HG03175 (cell line): ENCODE measurements at regions not wholly inside any gene's neighbourhood (a gene's known extent, or its start where the extent isn't known, plus 50 kb on each side); places are given as distances from the start of the nearest gene placed in this dataset.
A peak's percentile ranks its signal among the peaks of the same experiment; 100 is the strongest.

Experiments
- ATAC-seq: cut with Tn5 transposase; IDR thresholded peaks from one replicate; pipeline ENCODE4 v1.9.1; 2021; ENCODE audit warnings: mild to moderate bottlenecking, moderate library complexity; ENCODE audit not compliant: unreplicated experiment

GRCh38 chr6:121499666-121500065 is 64.2 kb downstream of the GJA1 start:
- ATAC-seq = no peak

- no peak for ATAC-seq
Measured at GRCh38 chr6:121503589-121503991, 68.1 kb downstream of the GJA1 start.

- ATAC-seq = peak; percentile 85
Measured at GRCh38 chr6:121504227-121504626, 68.8 kb downstream of the GJA1 start.

GRCh38 chr6:121505284-121505683 is 69.8 kb downstream of the GJA1 start:
- no peak for ATAC-seq

- no peak for ATAC-seq
Measured at GRCh38 chr6:121506761-121507754, 71.6 kb downstream of the GJA1 start.

- ATAC-seq = no peak
Measured at GRCh38 chr6:121510568-121511177, 75.2 kb downstream of the GJA1 start.

GRCh38 chr6:121515630-121516265 is 80.3 kb downstream of the GJA1 start:
- ATAC-seq = no peak

GRCh38 chr6:121516331-121516730 is 80.9 kb downstream of the GJA1 start:
- ATAC-seq = no peak

GRCh38 chr6:121520337-121521163 is 85.1 kb downstream of the GJA1 start:
- ATAC-seq = no peak

GRCh38 chr6:121521164-121521555 is 85.7 kb downstream of the GJA1 start:
- no peak for ATAC-seq

- ATAC-seq = no peak
Measured at GRCh38 chr6:121522265-121522664, 86.8 kb downstream of the GJA1 start.

GRCh38 chr6:121522771-121523386 is 87.4 kb downstream of the GJA1 start:
- no peak for ATAC-seq

GRCh38 chr6:121523628-121524027 is 88.2 kb downstream of the GJA1 start:
- no peak for ATAC-seq

- no peak for ATAC-seq
Measured at GRCh38 chr6:121526282-121526681, 90.8 kb downstream of the GJA1 start.

GRCh38 chr6:121531658-121532169 is 96.3 kb downstream of the GJA1 start:
- no peak for ATAC-seq

GRCh38 chr6:121533321-121533841 is 97.9 kb downstream of the GJA1 start:
- ATAC-seq = no peak

GRCh38 chr6:121535777-121536176 is 100.3 kb downstream of the GJA1 start:
- no peak for ATAC-seq

GRCh38 chr6:121536345-121536744 is 100.9 kb downstream of the GJA1 start:
- no peak for ATAC-seq

GRCh38 chr6:121539439-121539838 is 104.0 kb downstream of the GJA1 start:
- ATAC-seq = no peak

GRCh38 chr6:121540210-121540609 is 104.8 kb downstream of the GJA1 start:
- no peak for ATAC-seq
